ENCODE measurements at regions not wholly inside any gene's neighbourhood (a gene's known extent, or its start where the extent isn't known, plus 50 kb on each side); places are given as distances from the start of the nearest gene placed in this dataset.

DNA sequence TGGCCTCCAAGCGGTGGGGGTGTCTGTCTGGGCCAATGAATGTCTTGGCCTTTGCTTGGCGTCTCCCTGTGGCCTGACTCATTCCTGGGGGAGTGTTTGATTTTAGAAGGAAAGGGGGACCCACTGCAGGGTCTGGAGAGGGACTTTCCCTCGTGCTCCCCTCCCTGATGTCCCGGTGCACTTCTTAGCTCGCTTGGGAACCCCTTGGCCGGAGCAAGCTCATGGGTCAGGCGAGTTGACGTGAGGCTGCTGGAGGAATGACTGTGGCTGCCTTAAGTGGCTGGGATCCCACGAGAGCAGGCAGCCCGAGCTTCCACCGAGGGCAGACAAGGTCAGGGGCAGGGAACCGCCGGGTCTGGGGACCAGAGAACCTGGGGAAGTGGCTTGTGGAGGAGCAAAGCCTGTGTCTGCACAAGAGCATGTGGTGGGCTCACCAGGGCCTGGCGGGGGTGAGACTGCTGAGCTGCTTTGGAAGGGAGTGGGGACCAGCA, 218.4 kb upstream of the C14orf180 start:
- FAIRE-seq (no peak), DNase-seq (ENCODE audit: low read depth, low spot score) (no peak)
- no peaks in the 10 kb centered on the region for H3K4me1 ChIP-seq (ENCODE audit: control insufficient read depth, extremely low read depth, insufficient read depth, low read length)
- H3K4me2 ChIP-seq (ENCODE audit: control insufficient read depth, extremely low read depth, insufficient read depth, low read depth, low read length) = no peak overlapping the region
- no peak overlapping the region for H3K9ac ChIP-seq (ENCODE audit: control insufficient read depth, extremely low read depth, insufficient read depth, low read length)
- no peaks in the 10 kb centered on the region for H3K27me3 ChIP-seq (ENCODE audit: control insufficient read depth, extremely low read depth, insufficient read depth, low read length)
- H3K9me1 ChIP-seq (ENCODE audit: control insufficient read depth, extremely low read depth, insufficient read depth, low read length) = no peaks in the 10 kb centered on the region
- H3K9me3 ChIP-seq (ENCODE audit: control insufficient read depth, low read depth, low read length) = no peaks in the 10 kb centered on the region
- no peaks in the 10 kb centered on the region for H3K36me3 ChIP-seq (ENCODE audit: control insufficient read depth in 2 of 2, extremely low read depth in 1 of 2, insufficient read depth in 2 of 2, low read length in 2 of 2)
- H3K79me2 ChIP-seq (ENCODE audit: control insufficient read depth, insufficient read depth, low read length) = no peaks in the 10 kb centered on the region
- H3K4me3 ChIP-seq (ENCODE audit: control insufficient read depth in 2 of 3, extremely low read depth in 1 of 3, insufficient read depth in 2 of 3, low read depth in 1 of 3, low read length in 3 of 3) = no peak overlapping the region
- H2AFZ ChIP-seq (ENCODE audit: control insufficient read depth, low read length) = no peak overlapping the region
- H3K27ac ChIP-seq (ENCODE audit: control insufficient read depth, insufficient read depth, low read length) = no peak overlapping the region
- no peak for TF ChIP-seq EZH2 (IDR thresholded peaks at IDR 0.05; ENCODE audit: low read length)
- TF ChIP-seq, protein P1, sequence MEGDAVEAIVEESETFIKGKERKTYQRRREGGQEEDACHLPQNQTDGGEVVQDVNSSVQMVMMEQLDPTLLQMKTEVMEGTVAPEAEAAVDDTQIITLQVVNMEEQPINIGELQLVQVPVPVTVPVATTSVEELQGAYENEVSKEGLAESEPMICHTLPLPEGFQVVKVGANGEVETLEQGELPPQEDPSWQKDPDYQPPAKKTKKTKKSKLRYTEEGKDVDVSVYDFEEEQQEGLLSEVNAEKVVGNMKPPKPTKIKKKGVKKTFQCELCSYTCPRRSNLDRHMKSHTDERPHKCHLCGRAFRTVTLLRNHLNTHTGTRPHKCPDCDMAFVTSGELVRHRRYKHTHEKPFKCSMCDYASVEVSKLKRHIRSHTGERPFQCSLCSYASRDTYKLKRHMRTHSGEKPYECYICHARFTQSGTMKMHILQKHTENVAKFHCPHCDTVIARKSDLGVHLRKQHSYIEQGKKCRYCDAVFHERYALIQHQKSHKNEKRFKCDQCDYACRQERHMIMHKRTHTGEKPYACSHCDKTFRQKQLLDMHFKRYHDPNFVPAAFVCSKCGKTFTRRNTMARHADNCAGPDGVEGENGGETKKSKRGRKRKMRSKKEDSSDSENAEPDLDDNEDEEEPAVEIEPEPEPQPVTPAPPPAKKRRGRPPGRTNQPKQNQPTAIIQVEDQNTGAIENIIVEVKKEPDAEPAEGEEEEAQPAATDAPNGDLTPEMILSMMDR (optimal IDR thresholded peaks at IDR 0.05 in 1 of 3, IDR thresholded peaks at IDR 0.05 in 1 of 3, conservative IDR thresholded peaks at IDR 0.05 in 1 of 3; ENCODE audit: extremely low read depth in 1 of 3, insufficient read depth in 2 of 3, low read length in 3 of 3) = no peak
- dilution Hi-C loops (cut with MboI; ENCODE audit: extremely low pct_ligation_motif_present, low sequenced_read_pairs) = no loop called here
- no peaks in the 10 kb centered on the region for H4K20me1 ChIP-seq (ENCODE audit: control insufficient read depth, extremely low read depth, insufficient read depth, low read length)

DNA sequence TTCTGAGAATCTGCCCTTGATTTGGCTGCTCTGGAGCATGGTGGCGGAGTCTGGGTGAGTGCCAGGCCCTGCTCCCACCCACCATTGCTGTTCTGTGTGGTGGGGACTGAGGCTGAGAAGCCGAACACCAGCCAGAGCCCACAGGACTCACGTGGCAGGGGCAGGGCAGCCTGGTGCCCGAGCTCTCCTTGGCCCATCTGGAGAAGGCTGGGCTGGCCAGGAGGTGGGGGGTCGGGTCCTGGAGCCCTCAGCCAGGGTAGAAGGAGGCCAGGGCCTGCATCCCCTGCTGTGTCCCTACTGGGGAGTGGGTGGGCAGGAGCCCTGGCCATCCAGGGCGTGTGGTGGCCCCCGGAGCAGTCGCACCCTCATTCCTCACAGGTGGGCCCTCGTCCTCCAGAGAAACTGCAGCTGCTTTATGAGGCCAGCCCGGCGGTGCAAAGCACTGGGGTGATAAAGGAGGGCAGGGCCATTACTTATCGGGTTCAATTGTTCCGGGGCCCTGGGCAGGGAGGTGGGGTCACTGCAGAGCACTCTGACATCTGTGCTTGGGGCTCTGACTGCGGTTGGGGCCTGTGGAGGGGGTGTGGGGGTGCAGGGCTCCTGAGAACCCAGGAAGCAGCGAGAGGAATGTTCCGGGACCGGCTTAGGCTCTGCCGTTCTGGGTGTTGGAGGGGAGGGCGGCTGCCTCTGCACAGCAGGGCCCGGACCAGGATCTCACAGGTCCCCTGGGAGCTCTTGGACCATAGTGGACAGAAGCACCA, 217.5 kb upstream of the C14orf180 start:
- dilution Hi-C loops (cut with MboI; ENCODE audit: extremely low pct_ligation_motif_present, low sequenced_read_pairs) = no loop called here
- DNase-seq (ENCODE audit: low read depth, low spot score) = no peak
- no peak overlapping the region for H3K4me2 ChIP-seq (ENCODE audit: control insufficient read depth, extremely low read depth, insufficient read depth, low read depth, low read length)
- no peaks in the 10 kb centered on the region for H4K20me1 ChIP-seq (ENCODE audit: control insufficient read depth, extremely low read depth, insufficient read depth, low read length)
- H2AFZ ChIP-seq (ENCODE audit: control insufficient read depth, low read length) = no peak overlapping the region
- H3K9ac ChIP-seq (ENCODE audit: control insufficient read depth, extremely low read depth, insufficient read depth, low read length) = no peak overlapping the region
- TF ChIP-seq, protein P1 (optimal IDR thresholded peaks at IDR 0.05 in 1 of 3, IDR thresholded peaks at IDR 0.05 in 1 of 3, conservative IDR thresholded peaks at IDR 0.05 in 1 of 3; ENCODE audit: extremely low read depth in 1 of 3, insufficient read depth in 2 of 3, low read length in 3 of 3) = no peak
- no peak for TF ChIP-seq EZH2 (IDR thresholded peaks at IDR 0.05; ENCODE audit: low read length)
- no peaks in the 10 kb centered on the region for H3K27me3 ChIP-seq (ENCODE audit: control insufficient read depth, extremely low read depth, insufficient read depth, low read length)
- no peaks in the 10 kb centered on the region for H3K36me3 ChIP-seq (ENCODE audit: control insufficient read depth in 2 of 2, extremely low read depth in 1 of 2, insufficient read depth in 2 of 2, low read length in 2 of 2)
- no peaks in the 10 kb centered on the region for H3K9me3 ChIP-seq (ENCODE audit: control insufficient read depth, low read depth, low read length)
- H3K4me3 ChIP-seq (ENCODE audit: control insufficient read depth in 2 of 3, extremely low read depth in 1 of 3, insufficient read depth in 2 of 3, low read depth in 1 of 3, low read length in 3 of 3) = no peak overlapping the region
- H3K79me2 ChIP-seq (ENCODE audit: control insufficient read depth, insufficient read depth, low read length) = no peaks in the 10 kb centered on the region
- H3K4me1 ChIP-seq (ENCODE audit: control insufficient read depth, extremely low read depth, insufficient read depth, low read length) = no peaks in the 10 kb centered on the region
- H3K9me1 ChIP-seq (ENCODE audit: control insufficient read depth, extremely low read depth, insufficient read depth, low read length) = no peaks in the 10 kb centered on the region
- H3K27ac ChIP-seq (ENCODE audit: control insufficient read depth, insufficient read depth, low read length) = no peak overlapping the region
- FAIRE-seq = no peak
